ENCODE measurements at regions not wholly inside any gene's neighbourhood (a gene's known extent, or its start where the extent isn't known, plus 50 kb on each side); places are given as distances from the start of the nearest gene placed in this dataset.

GRCh38 chr15:35647303-35647702 is 101.3 kb upstream of the DPH6 start:
- Histone ChIP-seq H3K4me3 (ENCODE audit: low read depth, low read length) (no peak overlapping the region), H3K27me3 (replicated peaks) (no peaks in the 10 kb centered on the region), H3K36me3 (replicated peaks) (no peaks in the 10 kb centered on the region), H3K27ac (no peak overlapping the region)
- TF ChIP-seq, protein P1, sequence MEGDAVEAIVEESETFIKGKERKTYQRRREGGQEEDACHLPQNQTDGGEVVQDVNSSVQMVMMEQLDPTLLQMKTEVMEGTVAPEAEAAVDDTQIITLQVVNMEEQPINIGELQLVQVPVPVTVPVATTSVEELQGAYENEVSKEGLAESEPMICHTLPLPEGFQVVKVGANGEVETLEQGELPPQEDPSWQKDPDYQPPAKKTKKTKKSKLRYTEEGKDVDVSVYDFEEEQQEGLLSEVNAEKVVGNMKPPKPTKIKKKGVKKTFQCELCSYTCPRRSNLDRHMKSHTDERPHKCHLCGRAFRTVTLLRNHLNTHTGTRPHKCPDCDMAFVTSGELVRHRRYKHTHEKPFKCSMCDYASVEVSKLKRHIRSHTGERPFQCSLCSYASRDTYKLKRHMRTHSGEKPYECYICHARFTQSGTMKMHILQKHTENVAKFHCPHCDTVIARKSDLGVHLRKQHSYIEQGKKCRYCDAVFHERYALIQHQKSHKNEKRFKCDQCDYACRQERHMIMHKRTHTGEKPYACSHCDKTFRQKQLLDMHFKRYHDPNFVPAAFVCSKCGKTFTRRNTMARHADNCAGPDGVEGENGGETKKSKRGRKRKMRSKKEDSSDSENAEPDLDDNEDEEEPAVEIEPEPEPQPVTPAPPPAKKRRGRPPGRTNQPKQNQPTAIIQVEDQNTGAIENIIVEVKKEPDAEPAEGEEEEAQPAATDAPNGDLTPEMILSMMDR (IDR thresholded peaks at IDR 0.05; ENCODE audit: low read depth, low read length, missing control alignments) = no peak
- no peak for DNase-seq
- in situ Hi-C loops (cut with HindIII; ENCODE audit: low pct_ligation_motif_present, low sequenced_read_pairs) = no loop called here

DNA sequence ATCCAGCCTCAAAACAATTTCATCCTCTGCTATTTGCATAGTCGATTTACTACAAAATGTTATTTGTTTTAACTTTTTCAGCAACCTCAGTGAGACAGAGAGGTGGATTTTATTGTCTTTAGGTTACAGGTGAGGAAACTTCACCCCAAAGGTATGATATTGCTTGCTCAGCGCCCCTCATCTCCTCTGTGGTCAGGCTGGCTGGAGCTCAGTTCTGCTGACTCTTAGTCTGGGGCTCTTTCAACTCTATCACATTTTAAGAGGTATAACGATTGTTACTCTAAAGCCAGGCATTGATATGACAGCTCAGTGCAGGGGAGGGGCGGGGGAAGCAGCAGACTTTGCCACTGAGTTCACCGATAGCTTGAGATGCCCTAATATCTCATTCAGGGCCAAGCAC is 103.0 kb upstream of the DPH6 start:
- in situ Hi-C loops (cut with HindIII; ENCODE audit: low pct_ligation_motif_present, low sequenced_read_pairs) = no loop called here
- H3K36me3 ChIP-seq (replicated peaks) = no peaks in the 10 kb centered on the region

DNA sequence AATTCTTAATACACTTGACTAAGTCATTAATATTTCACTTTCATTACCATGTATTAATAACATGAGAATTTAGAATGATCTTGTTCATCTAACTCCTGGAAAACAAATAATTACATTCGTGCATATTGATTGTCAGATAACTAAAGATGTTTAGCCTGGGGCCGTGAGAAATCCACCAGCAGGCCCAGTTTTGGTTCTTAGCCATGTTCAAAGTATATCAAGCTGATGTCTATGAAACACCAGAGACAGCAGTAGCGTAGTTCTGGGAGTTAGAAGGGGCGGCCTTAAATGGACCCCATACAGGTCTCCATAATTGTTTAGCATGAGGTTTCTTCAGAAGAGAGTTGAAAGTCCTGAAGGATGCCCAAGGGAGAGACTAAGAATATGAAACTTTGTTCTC is 103.6 kb upstream of the DPH6 start:
- Histone ChIP-seq H3K27me3 (replicated peaks) (no peaks in the 10 kb centered on the region), H3K36me3 (replicated peaks) (no peaks in the 10 kb centered on the region), H3K27ac (no peak overlapping the region), H3K4me3 (ENCODE audit: low read depth, low read length) (no peak overlapping the region)
- DNase-seq = no peak
- in situ Hi-C loops (cut with HindIII; ENCODE audit: low pct_ligation_motif_present, low sequenced_read_pairs) = no loop called here
- TF ChIP-seq, protein P1 (IDR thresholded peaks at IDR 0.05; ENCODE audit: low read depth, low read length, missing control alignments) = no peak

More for the DNA sequence above, 103.0 kb upstream of the DPH6 start:
- Histone ChIP-seq H3K27me3 (replicated peaks) (no peaks in the 10 kb centered on the region), H3K27ac (no peak overlapping the region), H3K4me3 (ENCODE audit: low read depth, low read length) (no peak overlapping the region)
- TF ChIP-seq, protein P1 (IDR thresholded peaks at IDR 0.05; ENCODE audit: low read depth, low read length, missing control alignments) = no peak
- DNase-seq = no peak

GRCh38 chr15:35654332-35654731 is 108.4 kb upstream of the DPH6 start:
- H3K36me3 ChIP-seq (replicated peaks) = no peaks in the 10 kb centered on the region
- H3K27ac ChIP-seq = no peak overlapping the region
- H3K4me3 ChIP-seq (ENCODE audit: low read depth, low read length) = no peak overlapping the region
- no peak for DNase-seq
- TF ChIP-seq, protein P1 (IDR thresholded peaks at IDR 0.05; ENCODE audit: low read depth, low read length, missing control alignments) = no peak
- in situ Hi-C loops (cut with HindIII; ENCODE audit: low pct_ligation_motif_present, low sequenced_read_pairs) = no loop called here
- H3K27me3 ChIP-seq (replicated peaks) = no peaks in the 10 kb centered on the region

GRCh38 chr15:35657679-35658311 is 111.8 kb upstream of the DPH6 start:
- TF ChIP-seq, protein P1 (IDR thresholded peaks at IDR 0.05; ENCODE audit: low read depth, low read length, missing control alignments) = no peak
- peak; percentile 39 for DNase-seq
- in situ Hi-C loops (cut with HindIII; ENCODE audit: low pct_ligation_motif_present, low sequenced_read_pairs) = no loop called here
- H3K4me3 ChIP-seq (ENCODE audit: low read depth, low read length) = no peak overlapping the region
- no peaks in the 10 kb centered on the region for H3K36me3 ChIP-seq (replicated peaks)
- peak overlapping the region; percentile 20 for H3K27ac ChIP-seq
- no peaks in the 10 kb centered on the region for H3K27me3 ChIP-seq (replicated peaks)

DNA sequence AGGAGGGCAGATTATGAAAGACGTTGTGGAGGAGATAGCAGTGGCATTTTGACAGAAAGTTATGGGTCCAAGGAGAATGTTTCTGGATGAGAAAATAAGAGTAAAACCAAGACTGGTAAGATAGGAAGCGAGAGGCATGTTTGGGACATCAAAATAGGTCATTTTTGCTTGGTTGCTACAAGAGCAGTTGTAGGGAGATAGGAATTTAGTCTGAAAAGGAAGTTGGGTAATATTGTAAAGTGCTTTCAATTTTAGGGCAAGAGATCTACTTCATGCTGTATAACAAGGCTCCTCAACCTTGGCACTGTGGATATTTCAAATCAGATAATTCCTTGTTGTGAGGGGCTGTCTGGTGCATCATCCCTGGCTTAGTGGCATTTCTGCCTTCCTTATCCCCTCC is 118.0 kb upstream of the DPH6 start:
- no peaks in the 10 kb centered on the region for H3K36me3 ChIP-seq (replicated peaks)
- H3K27ac ChIP-seq = no peak overlapping the region
- DNase-seq = no peak
- TF ChIP-seq, protein P1 (IDR thresholded peaks at IDR 0.05; ENCODE audit: low read depth, low read length, missing control alignments) = no peak
- in situ Hi-C loops (cut with HindIII; ENCODE audit: low pct_ligation_motif_present, low sequenced_read_pairs) = no loop called here
- no peak overlapping the region for H3K4me3 ChIP-seq (ENCODE audit: low read depth, low read length)
- H3K27me3 ChIP-seq (replicated peaks) = no peaks in the 10 kb centered on the region

All from brain microvascular endothelial cell (primary cell).